GM12872 (cell line): ENCODE measurements at regions not wholly inside any gene's neighbourhood (a gene's known extent, or its start where the extent isn't known, plus 50 kb on each side); places are given as distances from the start of the nearest gene placed in this dataset.

Experiments
- TF ChIP-seq, protein P1 (sequence below): IDR thresholded peaks from 3 replicates; pipeline ENCODE4 v1.5.1; 2011; ENCODE audit warnings: low read depth, mild to moderate bottlenecking, low read length, moderate library complexity; ENCODE audit not compliant: insufficient read depth

DNA sequence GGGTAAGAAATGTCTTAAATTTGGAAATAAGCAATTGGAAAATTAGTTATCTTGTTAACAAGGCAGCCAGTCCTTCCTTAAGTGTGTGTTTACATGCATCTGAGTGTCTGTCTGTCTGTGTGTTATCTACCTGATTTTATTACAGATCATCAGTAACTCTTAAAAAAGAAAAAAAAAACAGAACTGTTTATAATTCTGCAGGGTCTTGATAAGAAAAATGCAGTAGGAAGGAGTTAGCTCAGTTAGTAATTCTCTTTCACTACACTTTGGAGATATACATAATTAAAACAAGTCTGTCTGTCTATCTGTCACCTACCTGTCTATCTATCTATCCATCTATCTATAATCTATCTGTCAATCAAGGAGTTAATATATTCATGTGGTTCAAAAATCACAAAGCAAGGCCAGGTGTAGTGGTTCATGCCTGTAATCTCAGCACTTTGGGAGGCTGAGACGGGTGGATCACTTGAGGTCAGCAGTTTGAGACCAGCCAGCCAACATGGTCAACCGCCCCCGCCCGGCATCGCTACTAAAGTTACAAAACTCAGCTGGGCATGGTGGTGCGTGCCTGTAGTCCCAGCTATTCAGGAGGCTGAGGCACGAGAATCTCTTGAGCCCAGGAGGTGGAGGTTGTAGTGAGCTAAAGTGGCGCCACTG is 135.5 kb upstream of the SGO1 start:
- TF ChIP-seq, protein P1, sequence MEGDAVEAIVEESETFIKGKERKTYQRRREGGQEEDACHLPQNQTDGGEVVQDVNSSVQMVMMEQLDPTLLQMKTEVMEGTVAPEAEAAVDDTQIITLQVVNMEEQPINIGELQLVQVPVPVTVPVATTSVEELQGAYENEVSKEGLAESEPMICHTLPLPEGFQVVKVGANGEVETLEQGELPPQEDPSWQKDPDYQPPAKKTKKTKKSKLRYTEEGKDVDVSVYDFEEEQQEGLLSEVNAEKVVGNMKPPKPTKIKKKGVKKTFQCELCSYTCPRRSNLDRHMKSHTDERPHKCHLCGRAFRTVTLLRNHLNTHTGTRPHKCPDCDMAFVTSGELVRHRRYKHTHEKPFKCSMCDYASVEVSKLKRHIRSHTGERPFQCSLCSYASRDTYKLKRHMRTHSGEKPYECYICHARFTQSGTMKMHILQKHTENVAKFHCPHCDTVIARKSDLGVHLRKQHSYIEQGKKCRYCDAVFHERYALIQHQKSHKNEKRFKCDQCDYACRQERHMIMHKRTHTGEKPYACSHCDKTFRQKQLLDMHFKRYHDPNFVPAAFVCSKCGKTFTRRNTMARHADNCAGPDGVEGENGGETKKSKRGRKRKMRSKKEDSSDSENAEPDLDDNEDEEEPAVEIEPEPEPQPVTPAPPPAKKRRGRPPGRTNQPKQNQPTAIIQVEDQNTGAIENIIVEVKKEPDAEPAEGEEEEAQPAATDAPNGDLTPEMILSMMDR, result no peak

DNA sequence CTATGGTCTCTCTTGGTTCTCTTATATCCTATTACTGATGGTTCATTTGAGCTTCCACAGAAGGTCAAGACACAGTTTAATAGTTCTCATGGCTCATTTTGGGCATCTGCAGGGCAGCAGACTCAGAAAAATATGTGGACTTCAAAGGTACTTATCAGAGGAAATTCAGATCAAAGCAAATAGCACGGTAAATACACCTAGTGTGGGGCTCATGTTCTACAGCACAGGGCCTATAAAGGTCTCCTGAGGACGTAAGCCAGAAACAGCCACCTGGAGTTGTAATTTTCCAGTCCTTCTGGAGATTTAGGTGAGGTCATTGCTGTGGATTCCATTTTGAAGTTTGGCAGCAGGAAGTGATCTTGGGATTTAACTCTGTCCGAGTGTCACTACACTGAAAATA is 134.5 kb upstream of the SGO1 start:
- TF ChIP-seq, protein P1, result no peak

DNA sequence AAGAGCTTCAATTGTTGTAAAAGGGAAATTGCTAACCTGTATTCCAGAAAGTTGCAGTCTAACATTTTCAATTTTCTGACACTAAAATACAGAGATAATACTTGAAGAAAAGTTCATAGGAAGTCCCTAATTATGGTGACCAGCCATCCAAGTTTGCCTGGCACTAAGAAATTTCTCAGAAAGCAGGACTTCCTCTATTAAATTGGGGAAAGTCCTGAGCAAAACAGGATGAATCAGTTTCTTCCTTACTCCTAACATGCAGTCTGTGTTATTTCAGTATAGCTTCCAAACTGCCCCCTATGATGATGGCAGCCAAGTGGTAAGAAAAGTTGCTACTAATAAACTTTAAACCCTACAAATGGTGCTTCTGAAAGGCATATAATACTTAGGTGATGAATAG is 133.5 kb upstream of the SGO1 start:
- TF ChIP-seq, protein P1, result no peak

DNA sequence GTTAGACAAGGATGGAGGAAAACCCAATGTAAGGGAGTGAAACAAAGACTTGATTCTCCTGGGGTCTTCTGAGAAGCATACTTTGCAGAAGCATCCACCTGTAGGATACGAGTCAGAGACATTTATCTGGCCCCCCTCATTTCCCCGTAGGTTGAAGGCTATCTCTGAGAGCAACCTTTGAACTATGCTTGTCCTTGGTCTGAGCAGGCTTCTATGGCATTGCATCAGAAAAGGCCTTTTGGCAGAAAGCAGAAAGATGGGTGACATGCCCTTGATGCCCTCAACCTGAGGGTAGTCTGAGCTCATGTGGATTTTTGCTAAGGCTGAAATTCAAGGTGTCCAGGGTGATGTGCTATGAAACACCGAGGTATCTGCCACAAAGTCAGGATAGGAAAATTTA is 131.6 kb upstream of the SGO1 start:
- TF ChIP-seq, protein P1, result no peak

DNA sequence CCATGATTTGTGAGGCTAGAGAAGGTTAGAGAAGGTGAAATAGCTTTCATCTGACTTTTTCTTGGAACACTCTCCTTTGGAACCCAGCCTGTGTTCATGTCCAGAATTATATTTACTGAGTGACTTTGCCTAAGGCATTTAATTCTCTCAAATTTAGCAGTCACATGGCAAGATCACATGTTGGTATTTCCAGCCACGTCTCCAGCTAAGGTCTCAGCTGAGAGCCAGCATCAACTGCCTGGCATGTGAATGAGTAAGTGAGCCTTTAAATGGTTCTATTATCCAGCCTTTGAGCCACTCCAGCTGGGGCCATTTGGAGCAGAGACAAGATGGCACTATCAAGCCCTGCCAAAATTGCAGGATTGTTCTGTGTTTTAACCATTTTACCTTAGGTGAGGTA is 130.2 kb upstream of the SGO1 start:
- TF ChIP-seq, protein P1, result no peak

DNA sequence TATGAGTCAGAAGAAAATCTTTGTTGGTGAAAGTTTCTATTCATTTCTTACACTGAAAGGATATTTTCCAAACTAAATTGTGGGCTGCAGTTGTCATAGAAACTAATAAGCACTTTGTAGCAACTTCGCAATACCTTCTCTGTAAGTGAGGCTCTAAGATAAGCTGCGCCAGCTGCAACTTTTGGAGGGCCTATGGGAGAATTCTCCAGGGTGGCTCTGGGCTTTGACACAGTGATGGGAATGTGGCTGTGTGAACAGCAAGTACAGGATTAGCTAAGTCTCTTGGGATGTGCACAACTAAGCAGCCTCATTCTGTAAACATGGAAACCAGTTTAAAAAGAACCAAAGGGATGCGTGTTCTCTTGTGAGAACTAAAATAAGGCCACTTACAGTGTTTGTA is 124.6 kb upstream of the SGO1 start:
- TF ChIP-seq, protein P1, result no peak

DNA sequence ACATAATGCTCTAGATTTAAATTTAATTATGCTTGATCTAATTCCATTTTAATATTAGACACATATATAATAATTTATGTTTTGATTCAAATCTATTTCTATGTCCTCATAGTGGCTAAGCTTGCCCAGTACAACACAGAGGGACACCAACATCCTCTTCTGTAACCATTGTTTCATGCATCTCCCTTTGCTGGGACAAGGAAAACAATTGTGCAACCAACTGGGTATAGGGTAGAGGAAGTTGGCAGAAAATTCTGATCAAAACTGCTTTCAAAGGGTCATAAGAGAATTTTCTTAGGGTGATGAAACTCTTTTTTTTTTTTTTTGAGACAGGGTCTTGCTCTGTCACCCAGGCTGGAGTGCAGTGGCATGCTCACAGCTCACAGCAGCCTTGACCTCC is 121.4 kb upstream of the SGO1 start:
- TF ChIP-seq, protein P1, result no peak
